CD14-positive monocyte (primary cell): ENCODE measurements at regions not wholly inside any gene's neighbourhood (a gene's known extent, or its start where the extent isn't known, plus 50 kb on each side); places are given as distances from the start of the nearest gene placed in this dataset.

Source experiments
- DNase-seq, 3 donors: peaks; one replicate each; pipeline ENCODE4 v3.0.0-alpha.2; 2011 to 2022
- H2AFZ ChIP-seq: 2 replicates; pipeline ENCODE4 v1.6.0; 2012; ENCODE audit warnings: mild to moderate bottlenecking, low read depth, low read length, inconsistent platforms; ENCODE audit not compliant: insufficient read depth, poor library complexity, severe bottlenecking
- H3K27ac ChIP-seq, 2 donors: 1 replicate in 1 of 2; 2 replicates in 1 of 2; pipeline ENCODE4 v1.5.1; 2012 to 2013; ENCODE audit warnings: low read length in 2 of 2, control low read depth in 1 of 2, inconsistent platforms in 1 of 2, low read depth in 1 of 2, mild to moderate bottlenecking in 1 of 2
- H3K27me3 ChIP-seq, 2 donors: one replicate each; pipeline versions ENCODE4 v1.6.0 to v1.6.1; 2011 to 2013; ENCODE audit warnings: low read length in 2 of 2; ENCODE audit not compliant: control insufficient read depth in 2 of 2, insufficient read depth in 2 of 2
- H3K36me3 ChIP-seq, 2 donors: replicated peaks in 1 of 2; 1 replicate in 1 of 2; 2 replicates in 1 of 2; pipeline versions ENCODE4 v1.5.1 to v1.6.1; 2012 to 2013; ENCODE audit warnings: low read length in 2 of 2, control low read depth in 1 of 2, inconsistent platforms in 1 of 2, mild to moderate bottlenecking in 1 of 2; ENCODE audit not compliant: insufficient read depth in 2 of 2, control insufficient read depth in 1 of 2
- H3K4me1 ChIP-seq, 2 donors: 1 replicate in 1 of 2; 2 replicates in 1 of 2; pipeline versions ENCODE4 v1.5.1 to v1.6.1; 2012 to 2013; ENCODE audit warnings: low read length in 2 of 2, control low read depth in 1 of 2, inconsistent platforms in 1 of 2, mild to moderate bottlenecking in 1 of 2, moderate library complexity in 1 of 2; ENCODE audit not compliant: insufficient read depth in 2 of 2, control insufficient read depth in 1 of 2
- H3K4me2 ChIP-seq: replicated peaks from 2 replicates; pipeline ENCODE3; 2012; ENCODE audit warnings: low read length, moderate library complexity, mild to moderate bottlenecking; ENCODE audit not compliant: poor library complexity, severe bottlenecking; ENCODE audit errors: extremely low read depth
- H3K4me3 ChIP-seq, 3 experiments: fragments of 200-600 bp in 1 of 3; sonication (generic) in 1 of 3; replicated peaks in 1 of 3; 1 replicate in 2 of 3; 2 replicates in 1 of 3; pipeline ENCODE4 v1.5.1; 2011 to 2013; ENCODE audit warnings: low read length in 3 of 3, mild to moderate bottlenecking in 3 of 3, control low read depth in 2 of 3, low read depth in 2 of 3, inconsistent platforms in 1 of 3, moderate library complexity in 1 of 3
- H3K79me2 ChIP-seq: 2 replicates; pipeline ENCODE4 v1.6.0; 2012; ENCODE audit warnings: mild to moderate bottlenecking, control low read depth, inconsistent platforms, low read length, moderate library complexity; ENCODE audit not compliant: insufficient read depth
- H3K9ac ChIP-seq: 2 replicates; pipeline ENCODE4 v1.6.0; 2017; ENCODE audit warnings: low read length, mild to moderate bottlenecking; ENCODE audit not compliant: insufficient read depth, poor library complexity, severe bottlenecking
- H3K9me3 ChIP-seq, 2 donors: replicated peaks in 1 of 2; 1 replicate in 1 of 2; 2 replicates in 1 of 2; pipeline versions ENCODE4 v1.5.1 to v1.6.1; 2012 to 2013; ENCODE audit warnings: low read length in 2 of 2, control low read depth in 1 of 2; ENCODE audit not compliant: control insufficient read depth in 1 of 2, insufficient read depth in 1 of 2
- H4K20me1 ChIP-seq: 2 replicates; pipeline ENCODE4 v1.6.0; 2012; ENCODE audit warnings: mild to moderate bottlenecking, low read length, control low read depth, moderate library complexity; ENCODE audit not compliant: insufficient read depth
- H3K27ac Mint-ChIP-seq, 7 donors: one replicate each; pipeline ENCODE4 v1.8.0; 2020; ENCODE audit warnings: mild to moderate bottlenecking in 7 of 7, mixed read lengths in 7 of 7, moderate library complexity in 6 of 7, inconsistent platforms in 2 of 7
- H3K27me3 Mint-ChIP-seq, 3 donors: one replicate each; pipeline ENCODE4 v1.8.0; 2021 to 2022; ENCODE audit warnings: low read depth in 3 of 3, mild to moderate bottlenecking in 3 of 3, mixed read lengths in 3 of 3, moderate library complexity in 3 of 3, inconsistent platforms in 1 of 3
- H3K36me3 Mint-ChIP-seq, 2 donors: one replicate each; pipeline ENCODE4 v1.8.0; 2020; ENCODE audit warnings: mixed read lengths in 2 of 2, inconsistent platforms in 1 of 2, mild to moderate bottlenecking in 1 of 2
- H3K4me1 Mint-ChIP-seq: one replicate; pipeline ENCODE4 v1.8.0; 2020; ENCODE audit warnings: mild to moderate bottlenecking, mixed read lengths
- H3K4me3 Mint-ChIP-seq, 2 donors: one replicate each; pipeline ENCODE4 v1.8.0; 2020; ENCODE audit warnings: mild to moderate bottlenecking in 2 of 2, mixed read lengths in 2 of 2, moderate library complexity in 1 of 2
- H3K9me3 Mint-ChIP-seq, 7 donors: one replicate each; pipeline ENCODE4 v1.8.0; 2020 to 2022; ENCODE audit warnings: mixed read lengths in 7 of 7, mild to moderate bottlenecking in 6 of 7, moderate library complexity in 6 of 7, inconsistent platforms in 2 of 7
- WGBS: methylation state at CpG from one replicate; pipeline ENCODE4 v1.1.5; 2013; ENCODE audit warnings: missing lambda C conversion rate; ENCODE audit not compliant: insufficient coverage; 5-methylcytosine and 5-hydroxymethylcytosine counted together
- intact Hi-C, 2 donors: fragments of 100-400 bp; cut with micrococcal nuclease; formaldehyde crosslinking; loops; one replicate each; pipeline versions ENCODE4 v1.15.0 to v1.15.1; 2023
- TF ChIP-seq, protein P1 (sequence below): fragments of 200-600 bp; IDR thresholded peaks from one replicate; pipeline ENCODE4 v1.8.0; 2022; ENCODE audit warnings: antibody characterized with exemption, mild to moderate bottlenecking

DNA sequence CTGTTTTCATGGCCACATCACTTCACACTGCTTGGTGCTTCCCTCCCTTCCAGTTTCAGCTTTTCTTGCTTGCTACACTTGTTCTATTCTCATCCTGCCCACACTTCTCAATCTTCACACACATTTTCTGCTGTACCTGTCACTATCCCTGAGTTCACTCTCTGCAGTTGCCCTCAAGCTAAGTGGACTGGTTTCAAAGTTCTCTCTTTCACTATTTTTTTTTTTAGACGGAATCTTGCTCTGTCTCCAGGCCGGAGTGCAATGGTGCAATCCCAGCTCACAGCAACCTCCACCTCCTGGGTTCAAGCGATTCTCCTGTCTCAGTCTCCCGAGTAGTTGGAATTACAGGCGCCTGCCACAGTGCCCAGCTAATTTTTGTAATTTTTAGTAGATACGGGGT is 130.6 kb upstream of the FAM83B start:
- TF ChIP-seq, protein P1, sequence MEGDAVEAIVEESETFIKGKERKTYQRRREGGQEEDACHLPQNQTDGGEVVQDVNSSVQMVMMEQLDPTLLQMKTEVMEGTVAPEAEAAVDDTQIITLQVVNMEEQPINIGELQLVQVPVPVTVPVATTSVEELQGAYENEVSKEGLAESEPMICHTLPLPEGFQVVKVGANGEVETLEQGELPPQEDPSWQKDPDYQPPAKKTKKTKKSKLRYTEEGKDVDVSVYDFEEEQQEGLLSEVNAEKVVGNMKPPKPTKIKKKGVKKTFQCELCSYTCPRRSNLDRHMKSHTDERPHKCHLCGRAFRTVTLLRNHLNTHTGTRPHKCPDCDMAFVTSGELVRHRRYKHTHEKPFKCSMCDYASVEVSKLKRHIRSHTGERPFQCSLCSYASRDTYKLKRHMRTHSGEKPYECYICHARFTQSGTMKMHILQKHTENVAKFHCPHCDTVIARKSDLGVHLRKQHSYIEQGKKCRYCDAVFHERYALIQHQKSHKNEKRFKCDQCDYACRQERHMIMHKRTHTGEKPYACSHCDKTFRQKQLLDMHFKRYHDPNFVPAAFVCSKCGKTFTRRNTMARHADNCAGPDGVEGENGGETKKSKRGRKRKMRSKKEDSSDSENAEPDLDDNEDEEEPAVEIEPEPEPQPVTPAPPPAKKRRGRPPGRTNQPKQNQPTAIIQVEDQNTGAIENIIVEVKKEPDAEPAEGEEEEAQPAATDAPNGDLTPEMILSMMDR = no peak
- no peak overlapping the region for H3K4me3 Mint-ChIP-seq
- DNase-seq = no peak

DNA sequence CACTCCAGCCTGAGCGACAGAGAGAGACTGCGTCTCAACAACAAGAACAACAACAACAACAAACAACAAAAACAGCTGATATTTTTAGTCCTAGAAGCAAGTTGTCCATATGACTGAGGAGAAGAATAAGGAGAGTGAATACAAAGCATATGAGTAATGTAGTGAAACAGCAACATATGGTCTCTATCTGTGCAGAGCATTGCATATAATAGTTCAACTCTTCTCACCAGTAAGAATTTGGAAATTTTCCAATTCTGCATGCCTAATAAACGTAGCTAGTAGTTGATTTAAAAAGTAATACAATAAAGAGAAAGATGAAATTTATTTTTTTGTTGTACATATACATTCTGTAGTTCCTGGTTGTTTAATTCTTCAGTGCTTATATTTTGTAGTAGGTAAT is 129.7 kb upstream of the FAM83B start:
- Mint-ChIP-seq H3K4me3 (no peak overlapping the region), H3K9me3 (no peaks in the 10 kb centered on the region), H3K36me3 (no peaks in the 10 kb centered on the region), H3K4me1 (no peaks in the 10 kb centered on the region), H3K27me3 (no peaks in the 10 kb centered on the region), H3K27ac (peak overlapping the region in 2 of 7 donors; percentile 3 to 73)
- no peak for DNase-seq
- Histone ChIP-seq H3K9ac (no peak overlapping the region), H3K79me2 (no peaks in the 10 kb centered on the region), H3K4me2 (no peak overlapping the region), H3K27me3 (no peaks in the 10 kb centered on the region), H3K4me3 (no peak overlapping the region), H3K9me3 (no peaks in the 10 kb centered on the region), H3K4me1 (no peaks in the 10 kb centered on the region), H3K36me3 (no peaks in the 10 kb centered on the region), H2AFZ (no peak overlapping the region), H3K27ac (no peak overlapping the region), H4K20me1 (no peaks in the 10 kb centered on the region)
- TF ChIP-seq, protein P1 = no peak
- intact Hi-C loops = loop anchor here in 1 of 2 donors (5.0 kb wide), 1 partner anchor 350 kb away; no protein-coding TSS in a partner anchor
- WGBS = no CpG with 5 or more reads among the region's 3 CpGs

More for the DNA sequence above, 130.6 kb upstream of the FAM83B start:
- H3K9ac ChIP-seq = no peak overlapping the region
- no peaks in the 10 kb centered on the region for H3K36me3 ChIP-seq
- WGBS = 100% methylated on average over 1 of the region's 6 CpGs
- no peaks in the 10 kb centered on the region for H3K79me2 ChIP-seq
- H3K9me3 ChIP-seq = no peaks in the 10 kb centered on the region
- intact Hi-C loops = loop anchor here in 1 of 2 donors (5.0 kb wide), 1 partner anchor 351 kb away; no protein-coding TSS in a partner anchor
- H2AFZ ChIP-seq = no peak overlapping the region
- no peak overlapping the region for H3K4me3 ChIP-seq
- Mint-ChIP-seq H3K36me3 (no peaks in the 10 kb centered on the region), H3K27me3 (no peaks in the 10 kb centered on the region), H3K27ac (no peak overlapping the region), H3K4me1 (no peaks in the 10 kb centered on the region), H3K9me3 (no peaks in the 10 kb centered on the region)
- no peak overlapping the region for H3K4me2 ChIP-seq
- H3K27ac ChIP-seq = no peak overlapping the region
- H4K20me1 ChIP-seq = no peaks in the 10 kb centered on the region
- H3K27me3 ChIP-seq = no peaks in the 10 kb centered on the region
- no peaks in the 10 kb centered on the region for H3K4me1 ChIP-seq
